ENCODE measurements at regions not wholly inside any gene's neighbourhood (a gene's known extent, or its start where the extent isn't known, plus 50 kb on each side); places are given as distances from the start of the nearest gene placed in this dataset.

GRCh38 chr7:85775431-85775830 is 588.6 kb upstream of the SEMA3D start:
- DNase-seq, result no peak

DNA sequence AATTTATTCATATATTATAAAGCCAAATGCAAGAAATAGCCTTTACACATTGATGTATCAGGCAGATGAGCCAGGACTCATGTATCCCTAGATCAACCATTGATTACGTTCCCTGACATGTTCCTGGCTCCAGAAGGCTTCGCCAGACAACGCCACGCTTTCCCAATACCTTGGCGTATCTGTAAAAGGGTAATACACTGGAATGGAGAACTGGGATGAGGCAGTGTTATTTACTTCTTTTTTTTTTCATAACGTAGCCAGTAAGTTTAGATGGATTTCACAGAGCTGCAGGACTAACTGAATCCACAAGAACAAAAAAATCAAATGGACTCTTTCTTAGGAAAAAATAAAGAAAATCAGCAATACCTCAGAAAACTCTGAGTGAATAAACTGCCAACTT is 588.1 kb upstream of the SEMA3D start:
- no peak for DNase-seq

- DNase-seq, result peak; percentile 83
These were observed 586.4 kb upstream of the SEMA3D start for GRCh38 chr7:85773116-85773728.

GRCh38 chr7:85771516-85771915 is 584.7 kb upstream of the SEMA3D start:
- no peak for DNase-seq

DNA sequence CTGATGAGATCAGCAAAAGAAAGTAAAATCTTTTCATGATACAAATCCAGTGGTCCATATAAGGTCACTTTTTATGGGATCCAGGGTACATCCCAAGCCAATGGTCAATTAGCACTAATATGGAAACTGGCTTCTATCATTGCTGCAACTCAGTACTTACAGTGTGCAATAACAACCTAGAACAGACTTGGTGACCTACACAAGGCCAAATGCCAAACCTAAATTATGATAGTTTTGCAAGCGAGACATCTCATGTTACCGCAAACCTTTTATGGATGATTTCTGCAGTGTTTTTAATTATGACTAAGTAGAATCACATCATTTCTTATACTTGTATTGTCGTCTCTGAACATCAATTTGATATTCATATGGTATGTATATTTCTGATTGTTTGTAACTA is 583.5 kb upstream of the SEMA3D start:
- peak; percentile 63 for DNase-seq

DNA sequence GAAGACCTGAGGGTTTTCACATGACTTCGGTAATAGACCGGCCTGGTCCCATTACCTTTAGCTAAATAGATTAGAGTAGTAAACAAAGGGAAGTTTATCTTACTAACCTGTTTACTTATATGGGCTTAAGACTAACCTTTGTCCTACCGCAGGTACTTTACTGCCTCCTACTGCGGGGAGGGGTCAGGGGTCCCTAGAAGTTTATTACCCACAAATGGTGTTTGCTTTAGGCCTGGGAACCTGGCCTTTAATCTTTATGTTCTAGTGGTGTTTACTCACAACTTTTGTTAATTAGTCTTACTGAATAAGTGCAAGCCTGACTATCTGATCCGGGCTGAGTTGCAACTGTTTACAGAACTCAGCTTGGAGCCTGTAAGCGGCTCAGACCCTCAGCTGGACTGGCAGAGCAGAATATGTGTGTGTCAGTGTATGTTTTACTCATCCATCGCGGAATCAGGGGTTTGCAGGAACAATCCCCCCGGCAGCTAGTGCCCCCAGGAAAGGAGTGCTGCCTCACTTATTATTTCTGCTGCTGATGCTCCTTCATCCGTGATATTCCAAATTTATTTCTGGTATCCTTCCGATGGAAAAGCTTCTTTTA is 578.9 kb upstream of the SEMA3D start:
- no peak for DNase-seq

- DNase-seq, result no peak
These were observed 577.2 kb upstream of the SEMA3D start for GRCh38 chr7:85764034-85764433.

- no peak for DNase-seq
These were observed 570.5 kb upstream of the SEMA3D start for GRCh38 chr7:85757348-85757747.

- DNase-seq, result peak; percentile 41
These were observed 563.6 kb upstream of the SEMA3D start for GRCh38 chr7:85750454-85750949.

DNA sequence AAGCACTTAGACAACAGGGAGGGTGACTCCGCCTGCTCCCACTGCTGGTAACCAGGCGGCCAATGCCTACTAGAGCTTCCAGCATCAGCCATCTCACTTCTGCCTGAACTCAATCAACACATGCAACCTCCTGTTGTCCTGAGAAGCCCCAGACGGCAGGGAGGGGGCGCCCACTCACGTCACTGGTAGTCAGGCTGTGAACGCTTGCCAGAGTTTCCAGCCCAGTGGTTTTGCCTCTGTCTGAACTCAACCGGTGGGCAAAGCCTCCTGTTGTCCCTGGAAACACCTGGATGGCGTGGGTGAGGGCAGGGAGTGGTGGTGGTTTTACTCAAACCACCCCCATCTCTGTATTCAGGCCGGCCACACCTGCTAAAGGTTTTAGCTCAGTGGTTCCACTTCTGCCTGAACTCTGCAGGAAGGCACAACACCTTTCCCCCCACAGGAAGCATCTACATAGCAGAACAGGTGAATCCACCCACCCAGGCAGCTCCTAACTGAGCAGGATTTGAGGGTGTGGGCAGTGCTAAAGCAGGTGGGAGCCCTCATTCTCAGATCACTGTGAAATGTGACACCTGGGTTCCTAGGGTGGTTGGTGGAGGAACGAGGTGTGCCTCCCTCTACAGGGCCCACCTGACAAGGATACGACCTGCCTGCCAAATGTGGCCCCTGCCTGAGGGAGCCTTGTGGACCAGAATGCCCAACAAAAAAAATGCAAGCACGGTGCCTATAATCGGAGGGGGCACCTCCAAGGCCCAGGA is 563.0 kb upstream of the SEMA3D start:
- no peak for DNase-seq

GRCh38 chr7:85748861-85749260 is 562.0 kb upstream of the SEMA3D start:
- no peak for DNase-seq

GRCh38 chr7:85737426-85737825 is 550.6 kb upstream of the SEMA3D start:
- no peak for DNase-seq

- DNase-seq, result no peak
These were observed 549.2 kb upstream of the SEMA3D start for GRCh38 chr7:85736085-85736484.

DNA sequence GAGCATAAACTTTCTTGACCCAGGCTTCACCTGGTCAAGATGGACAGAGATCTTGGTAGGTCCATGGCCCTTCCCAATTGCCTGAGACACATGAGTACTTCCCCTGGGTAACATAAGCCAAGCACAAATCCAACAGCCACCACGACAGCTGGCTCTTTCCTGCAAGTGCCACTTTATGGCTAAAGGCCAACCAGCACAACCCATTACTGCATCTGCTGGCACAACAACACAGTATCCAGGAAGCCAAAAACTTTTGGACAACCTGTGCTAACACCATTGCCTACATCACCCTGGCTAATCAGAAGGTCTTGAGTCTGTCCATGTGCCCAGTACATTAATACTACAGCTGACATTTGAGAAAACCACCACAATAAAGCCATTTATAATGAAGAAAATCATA is 548.0 kb upstream of the SEMA3D start:
- DNase-seq, result no peak

- peak; percentile 43 for DNase-seq
These were observed 546.5 kb upstream of the SEMA3D start for GRCh38 chr7:85733169-85733915.

- DNase-seq, result no peak
These were observed 543.2 kb upstream of the SEMA3D start for GRCh38 chr7:85730012-85730411.

- no peak for DNase-seq
These were observed 538.2 kb upstream of the SEMA3D start for GRCh38 chr7:85725026-85725425.

DNA sequence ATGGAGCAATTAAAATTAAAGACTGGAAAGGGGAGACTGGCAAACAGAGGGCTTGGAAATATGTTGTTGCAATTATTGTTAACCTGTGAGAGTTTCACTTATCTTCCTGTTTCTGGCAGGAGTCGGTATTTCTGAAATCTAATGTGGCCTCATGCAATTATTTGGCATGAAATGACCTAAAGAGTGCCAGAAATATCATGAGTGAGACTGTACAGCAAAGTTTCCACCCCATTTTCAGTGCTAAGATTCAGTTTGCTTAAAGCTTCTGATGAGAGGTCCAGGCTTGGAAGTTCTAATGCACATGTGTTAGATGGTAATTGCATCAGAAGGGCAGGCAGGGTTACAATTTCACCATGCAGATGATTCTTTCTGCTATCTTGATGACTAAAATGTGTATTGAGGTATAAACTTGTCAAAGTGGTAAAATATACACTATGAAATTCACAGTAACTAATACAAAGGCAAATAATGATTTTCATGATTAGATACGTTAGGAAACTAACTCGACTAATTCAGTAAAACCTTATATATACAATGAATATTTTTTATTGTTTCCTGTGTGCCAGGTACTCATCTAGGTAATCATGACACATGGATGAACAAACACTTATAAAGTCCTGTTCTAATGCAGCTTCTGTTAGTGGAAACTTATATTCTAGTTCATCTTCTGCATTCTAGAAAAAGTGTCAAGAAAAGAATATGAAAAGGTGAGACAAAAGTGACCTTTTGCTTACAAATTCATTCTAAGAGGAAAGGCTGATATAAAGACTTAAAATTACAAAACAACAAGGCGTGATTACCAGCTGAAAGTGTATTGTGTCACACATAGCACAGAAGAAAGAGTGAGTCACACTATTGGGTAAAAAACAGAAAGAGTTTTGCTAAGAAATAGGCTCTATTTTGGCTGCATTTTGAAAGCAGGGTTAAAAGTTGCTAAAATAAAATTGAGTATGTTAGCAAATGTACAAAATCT is 533.4 kb upstream of the SEMA3D start:
- no peak for DNase-seq

DNA sequence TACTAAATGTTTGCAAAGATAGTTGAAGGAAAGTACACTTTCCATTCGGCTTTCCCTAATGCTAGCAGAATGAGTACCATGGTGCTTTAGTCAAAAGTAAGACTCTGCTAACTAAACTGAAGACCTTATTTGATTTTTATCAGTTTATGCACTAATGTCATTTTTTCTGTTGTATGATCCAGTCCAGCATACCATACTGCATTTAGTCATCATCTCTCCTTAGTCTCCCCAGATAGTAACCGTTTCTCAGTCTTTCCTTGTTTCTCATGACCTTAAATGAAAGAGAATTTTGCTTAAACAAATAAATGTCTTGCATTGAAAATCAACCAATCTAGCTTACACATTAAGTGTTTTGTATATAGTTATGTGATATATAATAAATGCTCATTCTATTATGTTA is 529.5 kb upstream of the SEMA3D start:
- peak; percentile 9 for DNase-seq

GRCh38 chr7:85714951-85715350 is 528.1 kb upstream of the SEMA3D start:
- no peak for DNase-seq

DNA sequence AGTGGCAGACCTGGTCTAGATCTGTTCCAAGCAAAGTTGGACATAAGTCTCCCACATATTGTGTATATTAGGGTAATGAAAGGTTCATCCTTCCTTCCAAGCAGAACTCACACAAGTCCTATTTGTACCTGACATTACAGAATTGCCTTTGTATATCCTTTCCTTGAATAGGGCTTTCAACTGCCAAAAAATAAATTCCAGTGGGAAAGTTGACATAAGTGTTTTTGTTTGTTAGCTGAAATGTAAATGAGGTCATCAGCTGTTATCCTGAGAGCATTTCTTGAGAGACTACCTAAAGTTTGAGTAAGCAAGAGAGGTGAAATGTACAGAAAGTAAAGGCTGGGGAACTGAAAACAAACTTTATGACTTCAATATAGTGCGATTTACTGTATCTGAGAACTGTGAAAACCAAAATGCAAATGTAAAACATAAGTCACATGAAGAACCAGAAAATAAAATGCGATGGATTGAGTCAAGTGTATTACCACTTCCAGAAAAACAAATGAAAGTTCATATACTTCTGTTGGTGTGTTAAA is 527.3 kb upstream of the SEMA3D start:
- DNase-seq, result no peak

GRCh38 chr7:85713171-85713570 is 526.3 kb upstream of the SEMA3D start:
- no peak for DNase-seq
